DMS79 treated with DMSO at 0.1 percent for 48 hours (cell line): ENCODE measurements at regions not wholly inside any gene's neighbourhood (a gene's known extent, or its start where the extent isn't known, plus 50 kb on each side); places are given as distances from the start of the nearest gene placed in this dataset.

Experiments used
- DNase-seq: peaks from one replicate; lab custom pipeline; 2025; lab: John Stamatoyannopoulos, UW

GRCh38 chr3:144141496-144141895 lies 169.9 kb downstream of the DIPK2A start:
- no peak for DNase-seq

GRCh38 chr3:144142151-144142840 lies 170.7 kb downstream of the DIPK2A start:
- DNase-seq: no peak

DNA sequence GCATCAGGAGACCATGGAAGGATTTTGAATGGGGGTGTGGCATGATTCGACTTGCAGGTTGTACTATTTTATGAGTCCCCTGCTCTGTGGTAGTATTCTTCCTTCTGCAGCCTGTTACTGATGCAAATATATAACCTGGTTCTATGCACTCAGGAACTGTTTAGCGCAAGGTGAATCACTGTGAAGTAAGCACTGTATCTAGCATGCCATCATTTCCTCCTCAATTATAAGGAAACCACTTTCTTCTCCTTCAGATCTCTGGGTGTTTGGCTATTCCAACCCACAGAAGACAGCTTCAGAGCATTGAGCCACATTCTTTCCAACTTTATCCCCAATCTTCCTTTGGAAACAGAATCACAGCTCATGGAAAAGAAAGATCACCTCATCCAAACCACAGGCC lies 176.7 kb downstream of the DIPK2A start:
- no peak for DNase-seq

DNA sequence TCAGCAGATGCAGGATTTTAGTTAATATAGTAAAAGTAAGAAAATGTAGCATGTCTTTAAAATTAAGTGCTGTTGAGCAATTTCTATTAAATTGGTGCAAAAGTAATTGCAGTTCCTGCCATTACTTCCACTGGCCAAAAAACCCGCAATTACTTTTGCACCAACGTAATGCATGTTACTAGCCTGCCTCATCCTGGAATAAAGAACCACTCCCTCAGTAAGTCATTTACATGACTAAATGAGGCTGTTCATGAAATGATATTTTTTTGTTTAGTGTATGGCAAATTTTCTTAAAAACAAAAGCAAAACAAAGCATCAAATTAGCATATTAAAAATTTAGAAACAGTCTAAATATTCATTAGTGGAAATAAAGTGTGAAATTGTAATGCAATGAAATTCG lies 180.4 kb downstream of the DIPK2A start:
- DNase-seq: no peak

DNA sequence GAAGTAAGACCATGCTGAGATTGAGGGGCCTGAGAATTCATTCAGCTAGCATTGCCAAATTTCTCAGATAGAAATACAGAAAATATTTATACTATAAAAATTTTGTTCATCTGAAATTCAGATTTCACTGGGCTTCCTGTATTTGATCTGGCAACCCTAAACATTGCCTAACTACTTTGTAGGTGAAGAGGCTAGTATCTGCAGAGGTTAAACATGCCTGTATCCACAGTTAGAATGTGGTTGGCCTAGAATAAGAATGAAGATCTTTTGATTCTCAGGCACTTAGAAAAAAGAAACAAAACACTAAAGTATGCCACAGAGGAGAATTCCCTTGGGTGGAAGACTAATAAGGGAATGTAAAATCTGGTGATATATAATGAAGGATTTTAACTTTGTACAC lies 189.0 kb downstream of the DIPK2A start:
- DNase-seq: no peak

DNA sequence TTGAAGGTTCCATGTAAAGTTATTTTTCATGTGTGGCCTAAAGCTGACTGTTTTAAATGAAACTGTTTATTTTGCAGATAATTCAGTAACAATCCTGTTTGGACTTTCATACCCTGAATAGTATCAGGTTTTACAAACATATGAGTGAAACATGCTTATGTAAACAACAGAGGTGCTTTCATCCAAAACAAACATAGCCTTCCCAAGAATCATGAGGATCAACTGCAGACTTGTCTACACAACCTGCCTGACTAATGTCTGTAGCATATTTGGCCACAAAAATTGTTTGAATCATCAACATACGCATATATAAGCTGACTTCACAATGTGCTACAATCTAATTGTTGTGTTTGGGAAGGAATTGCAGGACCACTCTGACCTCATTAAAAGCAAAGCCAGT lies 190.4 kb downstream of the DIPK2A start:
- DNase-seq: no peak

DNA sequence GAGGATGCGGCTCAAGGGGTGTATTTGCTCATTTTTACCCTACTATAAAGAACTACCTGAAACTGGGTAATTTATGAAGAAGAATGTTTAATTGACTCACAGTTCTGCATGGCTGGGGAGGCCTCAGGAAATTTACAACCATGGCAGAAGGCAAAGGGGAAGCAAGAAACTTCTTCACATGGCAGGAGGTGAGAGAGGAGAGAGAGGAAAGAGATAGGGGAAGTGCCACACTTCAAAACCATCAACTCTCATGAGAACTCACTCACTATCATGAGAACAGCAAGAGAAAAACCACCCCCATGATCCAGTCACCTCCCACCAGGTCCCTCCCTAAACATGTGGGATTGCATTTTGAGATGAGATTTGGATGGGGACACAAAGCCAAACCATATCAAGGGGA lies 192.7 kb downstream of the DIPK2A start:
- no peak for DNase-seq

- DNase-seq: no peak
These were observed 193.9 kb downstream of the DIPK2A start for GRCh38 chr3:144165482-144165881.

DNA sequence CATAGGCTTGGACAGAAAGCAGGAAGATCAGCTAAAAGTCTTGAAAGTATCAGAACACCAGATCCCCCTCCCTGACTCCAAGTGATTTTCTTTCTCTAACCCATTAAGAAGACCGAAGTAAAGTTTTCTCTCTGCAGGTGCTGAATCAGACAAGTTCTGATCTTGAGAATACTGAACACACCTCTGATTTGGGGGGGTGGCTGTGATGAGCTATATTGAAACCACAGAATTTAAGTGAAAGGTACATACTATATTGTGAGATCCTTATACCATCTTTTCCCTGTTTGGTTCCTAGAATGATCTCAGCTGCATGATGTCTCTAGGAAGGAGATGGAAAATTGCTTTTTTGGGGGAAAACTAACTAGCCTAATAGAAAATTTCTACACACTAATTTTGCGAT lies 196.0 kb downstream of the DIPK2A start:
- no peak for DNase-seq

- no peak for DNase-seq
These were observed 201.9 kb downstream of the DIPK2A start for GRCh38 chr3:144173491-144173890.

GRCh38 chr3:144175644-144176425 lies 204.2 kb downstream of the DIPK2A start:
- no peak for DNase-seq

DNA sequence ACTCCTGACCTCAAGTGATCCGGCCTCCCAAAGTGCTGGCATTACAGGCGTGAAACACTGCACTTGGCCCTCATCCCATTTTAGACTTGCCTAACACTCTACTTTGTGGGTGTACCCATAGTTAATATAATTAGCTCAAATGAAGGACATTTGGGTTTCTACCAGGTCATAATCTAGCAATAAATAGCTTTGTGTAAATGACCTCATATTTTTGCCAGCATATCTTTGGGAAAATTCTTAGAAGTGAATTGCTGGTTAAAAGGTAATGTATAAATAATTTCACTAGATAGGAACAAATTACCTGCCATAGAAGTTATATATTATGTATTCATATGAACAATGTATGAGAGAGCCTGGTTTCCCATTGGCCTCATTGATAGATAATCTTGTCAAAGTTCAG lies 206.0 kb downstream of the DIPK2A start:
- no peak for DNase-seq

GRCh38 chr3:144178607-144179006 lies 207.0 kb downstream of the DIPK2A start:
- no peak for DNase-seq

GRCh38 chr3:144181062-144181461 lies 209.4 kb downstream of the DIPK2A start:
- DNase-seq: no peak

GRCh38 chr3:144182501-144182900 lies 210.9 kb downstream of the DIPK2A start:
- no peak for DNase-seq

DNA sequence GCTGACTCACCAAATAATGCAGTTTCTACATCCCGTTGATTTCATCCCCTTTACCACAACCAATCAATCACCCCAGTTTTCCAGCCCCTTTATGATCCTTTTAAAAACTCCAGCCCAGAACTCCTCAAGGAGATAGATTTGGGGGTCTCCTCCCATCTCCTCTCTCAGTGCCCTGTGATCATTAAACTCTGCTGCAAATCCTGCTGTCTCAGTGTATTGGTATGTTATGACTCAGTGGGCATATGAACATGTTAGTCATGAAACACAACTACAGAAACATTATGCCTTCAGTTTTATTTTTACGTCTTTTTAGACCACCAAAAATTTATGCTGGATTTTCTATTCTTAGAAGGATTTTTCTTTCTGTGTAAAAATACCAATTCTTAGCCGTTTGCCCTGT lies 213.7 kb downstream of the DIPK2A start:
- no peak for DNase-seq

- no peak for DNase-seq
These were observed 216.0 kb downstream of the DIPK2A start for GRCh38 chr3:144187531-144188210.

DNA sequence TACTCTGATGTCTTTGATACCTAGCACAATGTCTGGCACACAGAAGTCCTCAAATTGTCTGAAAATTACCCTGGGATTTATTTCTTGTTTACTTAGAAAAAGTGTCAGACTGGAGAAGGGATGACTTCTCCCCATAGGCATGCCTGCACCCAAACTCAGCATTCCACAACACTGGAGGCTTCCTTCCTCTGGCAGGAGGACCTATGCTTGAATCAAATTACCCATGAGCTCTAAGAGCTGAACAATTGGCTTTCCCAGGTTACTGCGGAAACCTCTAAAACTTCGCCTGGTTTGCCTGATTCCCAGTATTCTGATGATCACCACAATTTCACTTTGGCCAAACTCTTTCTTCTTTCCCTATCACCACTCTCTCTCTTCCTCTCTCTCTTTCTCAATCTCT lies 217.4 kb downstream of the DIPK2A start:
- DNase-seq: no peak

GRCh38 chr3:144197116-144197515 lies 225.5 kb downstream of the DIPK2A start:
- no peak for DNase-seq

GRCh38 chr3:144197582-144197981 lies 226.0 kb downstream of the DIPK2A start:
- no peak for DNase-seq

- no peak for DNase-seq
These were observed 228.4 kb downstream of the DIPK2A start for GRCh38 chr3:144200004-144200403.

GRCh38 chr3:144200466-144200865 lies 228.8 kb downstream of the DIPK2A start:
- DNase-seq: no peak

- peak; percentile 23 for DNase-seq
These were observed 250.1 kb downstream of the DIPK2A start for GRCh38 chr3:144221761-144222160.
